ENCODE measurements at regions not wholly inside any gene's neighbourhood (a gene's known extent, or its start where the extent isn't known, plus 50 kb on each side); places are given as distances from the start of the nearest gene placed in this dataset.
"Not testable (repeated sequence)": the region's sequence is repeated elsewhere in the genome, so short reads cannot be mapped to it uniquely, and the experiment has no call there.

GRCh38 chr2:7693246-7694075 lies 776.2 kb downstream of the RNF144A start:
- no peak for DNase-seq

GRCh38 chr2:7694076-7694985 lies 777.1 kb downstream of the RNF144A start:
- DNase-seq, result no peak

DNA sequence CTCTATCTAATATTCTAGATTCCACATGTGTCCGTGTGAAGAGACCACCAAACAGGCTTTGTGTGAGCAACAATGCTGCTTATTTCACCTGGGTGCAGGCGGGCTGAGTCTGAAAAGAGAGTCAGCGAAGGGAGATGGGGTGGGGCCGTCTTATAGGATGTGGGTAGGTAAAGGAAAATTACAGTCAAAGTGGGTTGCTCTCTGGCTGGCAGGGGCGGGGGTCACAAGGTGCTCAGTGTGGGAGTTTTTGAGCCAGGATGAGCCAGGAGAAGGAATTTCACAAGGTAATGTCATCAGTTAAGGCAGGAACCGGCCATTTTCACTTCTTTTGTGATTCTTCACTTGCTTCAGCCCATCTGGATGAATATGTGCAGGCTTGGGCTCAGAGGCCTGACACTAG lies 779.3 kb downstream of the RNF144A start:
- not testable (repeated sequence) for DNase-seq

GRCh38 chr2:7697052-7697451 lies 779.8 kb downstream of the RNF144A start:
- DNase-seq, result no peak

GRCh38 chr2:7701791-7702190 lies 784.6 kb downstream of the RNF144A start:
- no peak for DNase-seq

DNA sequence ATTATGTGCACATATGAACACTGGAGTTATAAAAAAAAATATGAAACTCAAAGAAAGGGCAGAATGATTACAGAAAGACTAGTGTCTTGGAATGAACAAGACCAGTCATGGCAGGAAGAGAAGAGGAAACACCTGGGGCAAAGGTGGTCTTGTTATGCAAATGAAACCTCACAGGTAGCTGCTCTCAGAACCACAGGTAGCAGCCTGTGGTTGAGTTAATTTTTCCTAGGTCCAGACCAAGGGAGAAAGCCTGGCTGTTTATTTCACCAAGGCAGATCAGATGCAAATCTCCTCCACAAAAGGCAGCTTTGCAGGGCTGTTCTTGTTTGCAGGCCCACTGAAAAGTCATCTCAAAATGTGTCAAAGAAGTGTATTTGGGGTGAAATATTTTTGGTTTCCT lies 785.8 kb downstream of the RNF144A start:
- DNase-seq, result no peak

DNA sequence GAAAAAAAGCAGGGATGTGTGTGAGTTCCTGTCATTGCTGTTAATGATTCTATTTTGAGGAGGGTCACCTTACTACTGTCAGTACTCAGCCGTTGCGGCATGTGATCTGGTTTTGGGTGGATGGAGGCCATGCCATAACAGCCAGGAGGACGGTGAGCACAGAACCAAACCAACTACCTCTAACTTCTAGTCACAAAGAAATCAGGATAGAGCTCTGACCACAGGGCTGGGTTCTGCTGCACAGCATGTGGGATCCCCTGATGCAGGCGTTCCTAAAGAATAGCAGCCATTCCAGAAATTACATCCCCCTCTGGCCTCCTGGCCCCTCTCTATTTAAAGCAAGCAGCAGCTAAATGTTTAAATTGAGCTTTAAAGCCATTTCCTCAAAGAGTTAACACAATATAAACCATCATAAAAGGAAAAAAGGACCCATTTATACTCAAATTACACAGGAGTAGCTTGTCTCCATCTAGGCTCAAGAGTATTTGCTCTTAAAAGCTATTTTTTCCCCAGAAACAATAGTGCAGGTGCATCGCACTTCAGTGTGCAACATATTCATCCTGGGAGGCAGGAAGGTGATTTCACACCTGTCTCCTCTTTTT lies 786.4 kb downstream of the RNF144A start:
- no peak for DNase-seq

- no peak for DNase-seq
Measured at GRCh38 chr2:7704296-7704865, 787.2 kb downstream of the RNF144A start.

DNA sequence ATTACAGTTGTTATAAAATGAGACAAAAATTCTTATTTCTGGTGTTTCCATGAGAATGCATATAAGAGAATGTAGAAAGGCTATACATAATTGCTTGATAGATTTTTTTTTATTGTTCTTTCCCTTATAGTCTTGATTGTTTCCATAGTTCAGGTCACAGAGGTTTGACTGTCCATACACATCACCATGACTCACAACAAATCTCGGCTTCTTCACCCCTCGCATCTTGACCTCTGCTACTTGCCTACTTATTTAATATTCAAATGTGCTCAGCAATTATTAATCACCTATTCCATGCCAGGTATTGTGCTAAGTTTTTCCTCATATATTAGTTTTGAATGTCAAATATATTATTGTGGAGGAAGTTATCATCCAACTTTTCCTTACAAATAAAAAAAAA lies 789.6 kb downstream of the RNF144A start:
- no peak for DNase-seq

- no peak for DNase-seq
Measured at GRCh38 chr2:7707723-7708122, 790.5 kb downstream of the RNF144A start.

DNA sequence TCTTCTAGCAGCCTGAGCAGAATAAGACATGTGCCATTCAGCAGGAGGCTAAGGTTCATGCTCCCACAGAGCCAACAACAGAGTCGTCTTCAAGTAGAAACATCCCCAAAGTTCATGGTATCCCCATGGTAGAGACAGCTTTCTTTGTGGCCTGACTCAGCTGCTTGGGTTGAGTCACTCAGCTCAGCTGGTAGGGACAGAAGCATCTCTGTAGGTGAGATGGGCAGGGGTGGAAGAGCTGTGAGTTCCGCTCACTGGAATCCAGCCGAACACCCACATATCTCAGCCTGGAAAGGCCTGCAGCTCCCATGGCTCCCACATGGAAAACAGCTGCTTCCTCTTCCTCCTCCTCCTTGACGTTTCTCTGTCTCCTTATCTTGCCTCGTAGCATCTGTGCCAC lies 792.7 kb downstream of the RNF144A start:
- no peak for DNase-seq

DNA sequence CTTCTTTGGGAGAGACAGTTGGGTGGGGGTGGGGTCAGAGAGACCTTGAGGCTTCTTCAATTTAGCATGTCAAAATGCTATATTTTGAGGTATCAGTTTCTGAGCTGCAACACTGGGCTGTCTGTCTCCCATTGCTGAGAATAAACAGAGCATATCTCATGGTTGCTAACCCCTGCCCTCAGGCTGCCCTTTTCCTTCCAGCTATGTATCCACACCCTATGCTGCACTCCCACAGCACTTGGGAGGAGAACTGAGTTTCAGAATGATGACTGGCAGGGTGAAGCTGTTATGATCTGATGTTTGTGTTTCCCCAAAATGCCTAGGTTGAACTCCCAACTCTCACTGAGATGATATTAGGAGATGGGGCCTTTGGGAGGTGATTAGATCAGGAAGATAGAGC lies 794.0 kb downstream of the RNF144A start:
- no peak for DNase-seq

GRCh38 chr2:7719876-7720275 lies 802.7 kb downstream of the RNF144A start:
- no peak for DNase-seq

DNA sequence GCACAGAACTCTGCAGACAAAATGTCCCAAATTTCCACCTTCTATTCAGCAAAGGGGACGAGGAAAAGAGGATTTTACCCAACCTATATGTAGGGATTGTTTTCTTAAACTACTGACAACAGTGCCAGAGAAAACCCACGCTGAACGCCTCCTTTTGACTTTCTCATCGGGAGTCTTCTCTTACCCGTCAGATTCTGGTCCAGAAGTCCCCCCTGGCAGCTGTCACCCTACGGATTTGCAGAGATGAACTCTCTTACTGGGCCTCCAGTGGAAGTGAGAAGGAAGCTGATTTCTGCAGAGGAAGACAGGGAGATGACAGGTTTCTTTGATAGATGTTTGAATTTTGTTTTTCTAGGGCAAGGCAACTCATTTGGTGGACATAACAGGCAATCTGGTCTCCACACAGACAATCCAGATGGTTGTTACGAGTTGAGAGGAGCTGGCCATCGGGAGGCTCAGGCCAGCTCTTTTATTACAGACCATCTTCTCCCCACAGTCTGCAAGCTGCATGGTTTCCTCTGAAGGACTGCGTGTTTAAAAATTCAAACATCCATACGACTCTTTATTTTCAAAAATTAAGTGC lies 804.3 kb downstream of the RNF144A start:
- DNase-seq, result no peak

DNA sequence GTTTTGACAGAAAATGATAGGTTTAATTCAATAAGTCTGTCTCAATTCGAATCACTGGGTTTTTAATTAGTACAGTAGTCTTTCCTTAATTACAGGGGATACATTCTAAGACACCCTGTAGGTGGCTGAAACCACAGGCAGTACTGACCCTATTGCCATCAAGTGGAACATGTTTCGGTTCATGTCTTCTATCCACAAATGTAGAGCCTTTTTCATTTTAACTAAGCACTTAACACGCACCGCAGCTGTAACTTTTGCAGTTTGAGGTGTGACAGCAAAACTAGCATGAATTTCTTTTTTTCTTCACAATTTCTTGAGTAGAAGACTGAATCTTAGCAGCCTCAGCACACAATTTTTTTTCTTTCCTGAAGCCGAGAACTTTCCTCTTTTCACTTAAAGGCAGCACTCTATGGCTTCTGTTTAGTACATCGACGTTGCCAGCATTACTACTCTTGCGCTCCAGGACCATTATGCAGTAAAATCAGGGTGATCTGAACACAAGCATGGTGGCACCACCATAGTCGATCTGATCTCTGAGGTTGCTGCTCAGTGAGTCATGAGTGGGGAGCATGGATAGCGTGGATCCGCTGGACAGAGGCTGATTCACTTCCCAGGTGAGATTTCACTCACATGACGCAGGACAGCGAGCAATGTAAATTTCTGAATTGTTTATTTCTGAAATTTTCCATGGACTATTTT lies 805.1 kb downstream of the RNF144A start:
- no peak for DNase-seq

GRCh38 chr2:7724336-7724735 lies 807.1 kb downstream of the RNF144A start:
- no peak for DNase-seq

GRCh38 chr2:7725171-7725849 lies 808.1 kb downstream of the RNF144A start:
- no peak for DNase-seq

DNA sequence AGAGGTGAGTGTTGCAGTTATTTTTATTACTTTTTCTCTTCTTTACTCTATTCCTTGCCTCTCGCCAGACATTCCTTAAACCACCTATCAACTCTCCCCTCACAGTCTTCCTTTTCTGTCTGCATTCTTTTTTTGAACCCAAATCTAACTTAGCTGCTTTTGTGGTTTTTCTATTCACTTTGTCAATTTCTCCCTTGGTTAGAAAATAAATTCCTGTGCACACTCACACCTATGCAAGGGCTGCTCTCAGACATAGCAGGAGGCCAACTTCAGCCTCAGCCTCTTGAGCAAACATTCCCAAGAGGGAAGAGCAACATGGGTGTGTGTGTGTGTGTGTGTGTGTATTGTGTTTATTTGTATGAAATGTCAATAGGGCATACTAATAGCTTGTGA lies 808.6 kb downstream of the RNF144A start:
- no peak for DNase-seq

GRCh38 chr2:7726989-7727388 lies 809.8 kb downstream of the RNF144A start:
- no peak for DNase-seq

GRCh38 chr2:7728388-7728787 lies 811.2 kb downstream of the RNF144A start:
- no peak for DNase-seq

DNA sequence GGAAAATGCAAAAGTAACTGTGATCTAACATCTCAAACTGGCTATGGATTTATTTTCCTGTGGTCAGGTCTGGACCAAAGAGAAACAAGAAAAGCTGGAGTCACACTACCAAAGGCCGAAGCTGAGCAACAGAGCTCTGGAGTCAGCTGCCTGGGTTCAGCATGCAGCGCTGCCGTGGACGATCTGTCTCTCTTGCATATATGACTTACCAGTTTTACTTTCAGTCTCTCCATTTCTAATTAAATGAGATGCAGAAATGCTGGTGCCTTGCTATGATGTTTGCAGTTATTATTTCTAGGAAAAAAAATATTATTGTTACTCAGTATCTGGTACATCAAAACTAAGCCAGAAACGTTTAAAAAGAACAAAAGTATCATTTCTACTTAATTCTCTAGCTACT lies 813.2 kb downstream of the RNF144A start:
- DNase-seq, result no peak

GRCh38 chr2:7730990-7731389 lies 813.8 kb downstream of the RNF144A start:
- DNase-seq, result no peak

All from activated CD4-positive, alpha-beta T cell treated with anti-CD3 and anti-CD28 coated beads, Interleukin-2, amount 50 U/mL, for 1 hour (primary cell).